ENCODE measurements at regions not wholly inside any gene's neighbourhood (a gene's known extent, or its start where the extent isn't known, plus 50 kb on each side); places are given as distances from the start of the nearest gene placed in this dataset.

GRCh38 chr22:48882636-48883200, 945.0 kb downstream of the BRD1 start:
- RAD21 ChIA-PET (ENCODE audit: low non-redundant PET in 1 of 2, low total read pairs in 2 of 2, uncharacterized antibody in 2 of 2, unreplicated experiment in 2 of 2) = no interaction called here
- TF ChIP-seq REST (IDR thresholded peaks at IDR 0.05; ENCODE audit: low read depth) = no peak
- no peak for TF ChIP-seq SP1 (IDR thresholded peaks at IDR 0.05; ENCODE audit: low read depth)
- TF ChIP-seq YY1 (IDR thresholded peaks at IDR 0.05; ENCODE audit: extremely low read depth, insufficient replicate concordance, low read depth, low read length) = no peak
- TF ChIP-seq TCF7L2 (IDR thresholded peaks at IDR 0.05; ENCODE audit: borderline replicate concordance, extremely low read depth, insufficient read depth, insufficient read length) = no peak
- no peak for TF ChIP-seq POLR2A (IDR thresholded peaks at IDR 0.05; ENCODE audit: borderline replicate concordance, extremely low read depth, insufficient read depth, insufficient read length)
- no peak for TF ChIP-seq ZNF274 (IDR thresholded peaks at IDR 0.05; ENCODE audit: low read depth, low read length)
- TF ChIP-seq ZBTB33 (IDR thresholded peaks at IDR 0.05; ENCODE audit: extremely low read depth, insufficient replicate concordance, low read length) = no peak
- no peak for TF ChIP-seq JUND (IDR thresholded peaks at IDR 0.05)
- no peak for TF ChIP-seq SIN3A (IDR thresholded peaks at IDR 0.05; ENCODE audit: low read depth)
- no peak for TF ChIP-seq SRF (IDR thresholded peaks at IDR 0.05; ENCODE audit: low read depth)
- no peak for TF ChIP-seq FOSL1 (IDR thresholded peaks at IDR 0.05; ENCODE audit: low read depth)
- no peak for TF ChIP-seq CEBPB (IDR thresholded peaks at IDR 0.05; ENCODE audit: low read depth)
- TF ChIP-seq CBX3 (IDR thresholded peaks at IDR 0.05; ENCODE audit: low read depth) = no peak
- TF ChIP-seq EZH2 (IDR thresholded peaks at IDR 0.05) = no peak
- no peak for TF ChIP-seq ATF3 (IDR thresholded peaks at IDR 0.05)
- Histone ChIP-seq H3K9me3 (ENCODE audit: control insufficient read depth in 1 of 2, insufficient read depth in 1 of 2, low read depth in 1 of 2, low read length in 2 of 2) (peaks cover 0 to 6% of the 10 kb centered on the region in 2 experiments; a peak in 1 of 4 replicates), H3K9ac (ENCODE audit: low read length) (no peak overlapping the region), H4K20me1 (ENCODE audit: insufficient read depth) (no peaks in the 10 kb centered on the region), H3K36me3 (ENCODE audit: control insufficient read depth in 1 of 2, insufficient read depth in 2 of 2, low read length in 2 of 2) (no peaks in the 10 kb centered on the region), H3K27ac (ENCODE audit: low read depth, low read length) (no peak overlapping the region), H3K4me1 (ENCODE audit: control insufficient read depth in 1 of 2, insufficient read depth in 2 of 2, low read length in 2 of 2) (no peaks in the 10 kb centered on the region), H3K27me3 (ENCODE audit: insufficient read depth, low read length) (0 out of 2 replicates have a peak, but pooled peaks cover 2% of the 10 kb centered on the region), H3K9me2 (ENCODE audit: insufficient read depth) (no peaks in the 10 kb centered on the region), H3K4me2 (ENCODE audit: low read length) (no peak overlapping the region), H2AFZ (ENCODE audit: low read depth, low read length, poor library complexity, severe bottlenecking) (no peak overlapping the region), H3K79me2 (ENCODE audit: insufficient read depth, low read length) (no peaks in the 10 kb centered on the region), H3K4me3 (replicated peaks in 1 of 2; ENCODE audit: low read depth in 1 of 2, low read length in 2 of 2) (no peak overlapping the region)
- ATAC-seq (no peak), DNase-seq (ENCODE audit: low read depth, low spot score) (no peak)
- BruUV-seq (replicated peaks) = no TSS peak
- POLR2A ChIA-PET = no interaction called here
- CTCF ChIA-PET = no interaction called here
- intact Hi-C loops (cut with micrococcal nuclease) = no loop called here
